Endodermal cell (in vitro differentiated cells): ENCODE measurements at regions not wholly inside any gene's neighbourhood (a gene's known extent, or its start where the extent isn't known, plus 50 kb on each side); places are given as distances from the start of the nearest gene placed in this dataset.
"Not testable (repeated sequence)": the region's sequence is repeated elsewhere in the genome, so short reads cannot be mapped to it uniquely, and the experiment has no call there.

Source experiments
- DNase-seq: peaks from one replicate; pipeline ENCODE4 v3.0.0-alpha.2; 2017
- H3K27ac ChIP-seq: 2 replicates; pipeline ENCODE4 v1.5.1; 2013; ENCODE audit warnings: mild to moderate bottlenecking, low read depth, low read length, moderate library complexity
- H3K27me3 ChIP-seq: 2 replicates; pipeline ENCODE4 v1.6.1; 2013; ENCODE audit warnings: mild to moderate bottlenecking, low read length, moderate library complexity; ENCODE audit not compliant: insufficient read depth, control insufficient read depth, poor library complexity, severe bottlenecking
- H3K36me3 ChIP-seq: 2 replicates; pipeline ENCODE4 v1.7.0; 2013; ENCODE audit warnings: mild to moderate bottlenecking, low read length, moderate library complexity; ENCODE audit not compliant: control insufficient read depth, insufficient read depth
- H3K4me1 ChIP-seq: one replicate; pipeline ENCODE4 v1.7.0; 2013; ENCODE audit warnings: low read length; ENCODE audit not compliant: control insufficient read depth, insufficient read depth
- H3K4me3 ChIP-seq: 2 replicates; pipeline ENCODE4 v1.5.1; 2013; ENCODE audit warnings: mild to moderate bottlenecking, low read length, moderate library complexity
- H3K9ac ChIP-seq: 2 replicates; pipeline ENCODE4 v1.6.1; 2013; ENCODE audit warnings: mild to moderate bottlenecking, low read length, moderate library complexity; ENCODE audit not compliant: poor library complexity, severe bottlenecking; ENCODE audit errors: extremely low read depth
- H3K9me3 ChIP-seq: 2 replicates; pipeline ENCODE4 v1.6.1; 2013; ENCODE audit warnings: mild to moderate bottlenecking, low read length, moderate library complexity; ENCODE audit not compliant: control insufficient read depth
- H3K27ac Mint-ChIP-seq: 2 replicates; pipeline ENCODE4 v1.8.0; 2020; ENCODE audit warnings: mixed read lengths
- H3K27me3 Mint-ChIP-seq: 2 replicates; pipeline ENCODE4 v1.8.0; 2021; ENCODE audit warnings: mild to moderate bottlenecking, mixed read lengths; ENCODE audit not compliant: insufficient read depth
- H3K36me3 Mint-ChIP-seq: 2 replicates; pipeline ENCODE4 v1.8.0; 2020; ENCODE audit warnings: low read depth, mixed read lengths
- H3K4me1 Mint-ChIP-seq: 2 replicates; pipeline ENCODE4 v1.8.0; 2020; ENCODE audit warnings: mixed read lengths
- H3K4me3 Mint-ChIP-seq: 2 replicates; pipeline ENCODE4 v1.8.0; 2020; ENCODE audit warnings: mild to moderate bottlenecking, moderate library complexity, mixed read lengths
- H3K9me3 Mint-ChIP-seq: 2 replicates; pipeline ENCODE4 v1.8.0; 2020; ENCODE audit warnings: mild to moderate bottlenecking, mixed read lengths
- WGBS, 2 experiments: methylation state at CpG; one replicate each; pipeline versions ENCODE4 v1.1.5 to v1.1.7; 2013; ENCODE audit warnings: missing lambda C conversion rate in 2 of 2, mixed read lengths in 1 of 2; ENCODE audit not compliant: insufficient coverage in 1 of 2, insufficient read length in 1 of 2; 5-methylcytosine and 5-hydroxymethylcytosine counted together
- TF ChIP-seq, protein P1 (sequence below): fragments of 200-600 bp; sonication (generic); conservative IDR thresholded peaks from 2 replicates; pipeline ENCODE4 v1.5.0; 2021; ENCODE audit warnings: antibody characterized with exemption, mild to moderate bottlenecking

DNA sequence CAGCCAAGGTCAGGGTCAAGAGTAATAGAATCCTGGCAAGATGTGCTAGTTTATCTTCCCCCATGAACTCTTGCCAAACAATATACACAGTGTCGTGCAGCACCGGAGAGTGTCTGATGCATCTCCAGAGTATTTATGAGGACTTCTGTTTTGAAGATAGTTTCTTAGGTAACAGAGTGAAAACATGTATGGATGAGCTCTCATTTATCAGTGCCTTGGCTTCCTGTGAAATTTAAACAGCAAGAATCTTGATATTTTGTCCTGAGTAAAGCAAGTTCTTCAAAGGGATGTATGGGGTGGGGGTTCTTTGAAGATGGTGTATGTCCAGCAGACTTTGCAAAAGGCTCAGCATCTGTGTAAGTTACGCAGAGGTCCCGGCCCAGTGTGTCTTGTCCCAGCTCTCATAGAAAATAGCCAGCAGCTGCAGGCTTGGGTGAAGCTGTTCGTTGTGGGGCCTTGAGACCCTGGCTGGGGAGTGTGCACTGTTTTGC lies 361.0 kb upstream of the NT5C1B start:
- H3K27ac ChIP-seq = no peak overlapping the region
- H3K27me3 Mint-ChIP-seq = no peaks in the 10 kb centered on the region
- no peaks in the 10 kb centered on the region for H3K36me3 Mint-ChIP-seq
- no peak overlapping the region for H3K4me3 Mint-ChIP-seq
- no peak overlapping the region for H3K9ac ChIP-seq
- H3K9me3 ChIP-seq = no peaks in the 10 kb centered on the region
- TF ChIP-seq, protein P1, sequence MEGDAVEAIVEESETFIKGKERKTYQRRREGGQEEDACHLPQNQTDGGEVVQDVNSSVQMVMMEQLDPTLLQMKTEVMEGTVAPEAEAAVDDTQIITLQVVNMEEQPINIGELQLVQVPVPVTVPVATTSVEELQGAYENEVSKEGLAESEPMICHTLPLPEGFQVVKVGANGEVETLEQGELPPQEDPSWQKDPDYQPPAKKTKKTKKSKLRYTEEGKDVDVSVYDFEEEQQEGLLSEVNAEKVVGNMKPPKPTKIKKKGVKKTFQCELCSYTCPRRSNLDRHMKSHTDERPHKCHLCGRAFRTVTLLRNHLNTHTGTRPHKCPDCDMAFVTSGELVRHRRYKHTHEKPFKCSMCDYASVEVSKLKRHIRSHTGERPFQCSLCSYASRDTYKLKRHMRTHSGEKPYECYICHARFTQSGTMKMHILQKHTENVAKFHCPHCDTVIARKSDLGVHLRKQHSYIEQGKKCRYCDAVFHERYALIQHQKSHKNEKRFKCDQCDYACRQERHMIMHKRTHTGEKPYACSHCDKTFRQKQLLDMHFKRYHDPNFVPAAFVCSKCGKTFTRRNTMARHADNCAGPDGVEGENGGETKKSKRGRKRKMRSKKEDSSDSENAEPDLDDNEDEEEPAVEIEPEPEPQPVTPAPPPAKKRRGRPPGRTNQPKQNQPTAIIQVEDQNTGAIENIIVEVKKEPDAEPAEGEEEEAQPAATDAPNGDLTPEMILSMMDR = no peak
- no peaks in the 10 kb centered on the region for H3K36me3 ChIP-seq
- H3K27me3 ChIP-seq = no peaks in the 10 kb centered on the region
- H3K4me1 Mint-ChIP-seq = no peaks in the 10 kb centered on the region
- no peaks in the 10 kb centered on the region for H3K9me3 Mint-ChIP-seq
- no peak overlapping the region for H3K4me3 ChIP-seq
- WGBS, 2 experiments = 88 to 95% methylated on average over 2 to 5 of the region's 5 CpGs
- H3K27ac Mint-ChIP-seq = no peak overlapping the region
- no peak for DNase-seq
- H3K4me1 ChIP-seq = no peaks in the 10 kb centered on the region

DNA sequence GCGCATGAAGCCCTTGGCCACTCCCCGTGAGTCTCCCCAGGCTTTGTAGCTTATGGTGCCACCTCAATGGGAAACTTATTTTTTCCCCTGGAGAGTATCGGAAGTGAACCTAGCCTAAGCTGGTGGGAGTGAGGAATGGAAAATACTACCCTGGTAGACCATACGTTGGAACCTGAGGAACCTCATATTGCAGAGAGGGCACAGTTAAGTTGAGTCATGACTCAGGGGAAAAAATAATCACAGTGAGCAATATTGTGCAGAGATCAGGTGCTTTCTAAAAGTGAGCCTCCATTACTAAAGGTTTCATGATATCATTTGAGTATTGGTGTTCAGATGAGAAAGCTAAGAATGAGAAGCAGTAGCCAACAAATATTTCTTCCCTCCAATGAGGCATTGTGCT lies 360.5 kb upstream of the NT5C1B start:
- no peaks in the 10 kb centered on the region for H3K36me3 Mint-ChIP-seq
- H3K27ac Mint-ChIP-seq = no peak overlapping the region
- H3K9ac ChIP-seq = no peak overlapping the region
- H3K27me3 Mint-ChIP-seq = no peaks in the 10 kb centered on the region
- no peaks in the 10 kb centered on the region for H3K27me3 ChIP-seq
- no peaks in the 10 kb centered on the region for H3K4me1 Mint-ChIP-seq
- no peaks in the 10 kb centered on the region for H3K9me3 ChIP-seq
- 94 to 98% methylated on average over 4 of the region's 4 CpGs for WGBS, 2 experiments
- no peak for DNase-seq
- no peak overlapping the region for H3K4me3 ChIP-seq
- H3K36me3 ChIP-seq = no peaks in the 10 kb centered on the region
- H3K27ac ChIP-seq = no peak overlapping the region
- TF ChIP-seq, protein P1 = no peak
- no peaks in the 10 kb centered on the region for H3K9me3 Mint-ChIP-seq
- H3K4me3 Mint-ChIP-seq = no peak overlapping the region
- no peaks in the 10 kb centered on the region for H3K4me1 ChIP-seq

DNA sequence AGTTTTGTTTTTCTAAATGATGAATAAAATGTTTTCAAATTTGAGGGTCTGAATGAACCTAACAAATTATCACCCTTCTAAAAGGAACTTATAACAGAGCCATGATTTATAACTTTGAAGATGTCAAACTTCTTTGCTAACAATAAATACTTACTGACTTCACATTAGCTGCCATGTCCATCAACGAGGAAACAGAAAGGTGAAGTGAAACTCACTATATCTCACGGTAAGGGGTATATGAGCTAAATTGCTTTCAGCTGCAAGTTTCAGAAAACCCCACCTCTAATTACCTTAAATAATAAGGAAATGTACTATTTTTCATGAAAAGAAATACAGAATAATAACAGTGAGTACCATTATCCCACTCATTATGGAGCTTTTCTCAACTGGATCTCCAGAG lies 350.8 kb upstream of the NT5C1B start:
- no peaks in the 10 kb centered on the region for H3K9me3 Mint-ChIP-seq
- Histone ChIP-seq H3K27ac (no peak overlapping the region), H3K9ac (no peak overlapping the region), H3K27me3 (no peaks in the 10 kb centered on the region), H3K36me3 (no peaks in the 10 kb centered on the region), H3K9me3 (no peaks in the 10 kb centered on the region), H3K4me3 (no peak overlapping the region), H3K4me1 (no peaks in the 10 kb centered on the region)
- no peak for DNase-seq
- 87% methylated on average over 2 of the region's 2 CpGs; no CpG with 5 or more reads in 1 of the 2 experiments for WGBS, 2 experiments
- no peak overlapping the region for H3K27ac Mint-ChIP-seq
- TF ChIP-seq, protein P1 = no peak
- no peaks in the 10 kb centered on the region for H3K27me3 Mint-ChIP-seq
- H3K4me1 Mint-ChIP-seq = no peaks in the 10 kb centered on the region
- no peaks in the 10 kb centered on the region for H3K36me3 Mint-ChIP-seq
- no peak overlapping the region for H3K4me3 Mint-ChIP-seq

DNA sequence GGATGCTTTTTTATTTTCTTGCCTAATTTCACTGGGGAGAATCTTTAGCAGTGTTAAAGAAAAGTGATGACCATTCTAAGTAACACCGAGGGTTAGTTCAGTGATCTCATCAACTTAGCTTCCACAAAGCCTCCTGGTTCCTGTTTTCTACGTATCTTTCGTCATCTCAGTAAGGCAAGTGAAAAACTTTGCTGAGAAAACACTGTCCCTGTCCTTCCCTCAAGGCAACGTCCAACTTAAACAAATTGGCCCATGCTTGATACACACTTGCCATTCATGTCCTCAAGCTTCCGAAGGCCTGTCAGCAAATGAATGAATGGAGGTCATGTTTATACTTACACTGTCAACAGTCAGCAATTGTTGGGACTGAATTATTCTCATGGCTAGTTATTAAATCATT lies 350.4 kb upstream of the NT5C1B start:
- H3K36me3 ChIP-seq, H3K36me3 Mint-ChIP-seq, H3K4me1 Mint-ChIP-seq, H3K9me3 Mint-ChIP-seq, H3K4me1 ChIP-seq, H3K27ac Mint-ChIP-seq, H3K27ac ChIP-seq, H3K4me3 Mint-ChIP-seq, H3K27me3 ChIP-seq, H3K4me3 ChIP-seq, H3K9ac ChIP-seq, H3K27me3 Mint-ChIP-seq, DNase-seq, H3K9me3 ChIP-seq: not testable (repeated sequence)
- WGBS, 2 experiments = 83 to 92% methylated on average over 2 to 4 of the region's 5 CpGs
